Neuronal stem cell (in vitro differentiated cells): ENCODE measurements at regions not wholly inside any gene's neighbourhood (a gene's known extent, or its start where the extent isn't known, plus 50 kb on each side); places are given as distances from the start of the nearest gene placed in this dataset.

Experiments
- DNase-seq: peaks from one replicate; pipeline ENCODE4 v3.0.0-alpha.2; 2013; ENCODE audit warnings: low spot score
- H2AFZ ChIP-seq: one replicate; pipeline ENCODE4 v1.6.1; 2013; ENCODE audit warnings: mild to moderate bottlenecking, low read length, inconsistent platforms
- H2AK5ac ChIP-seq: 2 replicates; pipeline ENCODE4 v1.6.1; 2013; ENCODE audit warnings: low read depth, mild to moderate bottlenecking, inconsistent platforms, low read length, moderate library complexity, mixed read lengths
- H2BK120ac ChIP-seq: 2 replicates; pipeline ENCODE4 v1.6.1; 2013; ENCODE audit warnings: low read depth, mild to moderate bottlenecking, inconsistent platforms, low read length, moderate library complexity, mixed read lengths
- H2BK12ac ChIP-seq: one replicate; pipeline ENCODE4 v1.6.1; 2013; ENCODE audit warnings: low read length, inconsistent platforms
- H2BK15ac ChIP-seq: 2 replicates; pipeline ENCODE4 v1.6.1; 2013; ENCODE audit warnings: mild to moderate bottlenecking, low read length, inconsistent platforms, mixed read lengths
- H2BK5ac ChIP-seq: one replicate; pipeline ENCODE4 v1.6.1; 2013; ENCODE audit warnings: inconsistent platforms, mild to moderate bottlenecking, low read length, moderate library complexity
- H3K14ac ChIP-seq: one replicate; pipeline ENCODE4 v1.6.1; 2013; ENCODE audit warnings: low read length, inconsistent platforms
- H3K18ac ChIP-seq: 2 replicates; pipeline ENCODE4 v1.6.1; 2013; ENCODE audit warnings: low read length, inconsistent platforms
- H3K23ac ChIP-seq: 2 replicates; pipeline ENCODE4 v1.6.1; 2013; ENCODE audit warnings: low read depth, mild to moderate bottlenecking, mixed read lengths, low read length, inconsistent platforms; ENCODE audit not compliant: poor library complexity
- H3K27ac ChIP-seq: replicated peaks from 3 replicates; pipeline ENCODE4 v1.5.1; 2013; ENCODE audit warnings: low read length, inconsistent platforms
- H3K27me3 ChIP-seq, 3 experiments: 2 replicates each; pipeline ENCODE4 v1.6.1; 2013; ENCODE audit warnings: low read length in 3 of 3, mild to moderate bottlenecking in 2 of 3, inconsistent platforms in 1 of 3, low read depth in 1 of 3, mixed read lengths in 1 of 3, moderate library complexity in 1 of 3; ENCODE audit not compliant: control insufficient read depth in 3 of 3, insufficient read depth in 3 of 3
- H3K36me3 ChIP-seq, 2 donors: replicated peaks in 1 of 2; 2 replicates each; pipeline ENCODE4 v1.6.1; 2013; ENCODE audit warnings: low read length in 2 of 2; ENCODE audit not compliant: control insufficient read depth in 2 of 2, insufficient read depth in 2 of 2
- H3K4ac ChIP-seq: 2 replicates; pipeline ENCODE4 v1.6.1; 2013; ENCODE audit warnings: inconsistent platforms, mild to moderate bottlenecking, low read length, moderate library complexity
- H3K4me1 ChIP-seq, 2 donors: 1 replicate in 1 of 2; 2 replicates in 1 of 2; pipeline ENCODE4 v1.6.1; 2013; ENCODE audit warnings: low read length in 2 of 2, low read depth in 1 of 2; ENCODE audit not compliant: control insufficient read depth in 2 of 2, insufficient read depth in 1 of 2
- H3K4me2 ChIP-seq: one replicate; pipeline ENCODE4 v1.6.1; 2013; ENCODE audit warnings: mild to moderate bottlenecking, low read length, inconsistent platforms; ENCODE audit not compliant: insufficient read depth, poor library complexity, severe bottlenecking
- H3K4me3 ChIP-seq, 2 donors: 2 replicates each; pipeline ENCODE4 v1.5.1; 2013; ENCODE audit warnings: low read length in 2 of 2, mild to moderate bottlenecking in 2 of 2, inconsistent platforms in 1 of 2, moderate library complexity in 1 of 2
- H3K79me1 ChIP-seq: one replicate; pipeline ENCODE4 v1.6.1; 2013; ENCODE audit warnings: low read depth, mild to moderate bottlenecking, inconsistent platforms, low read length, moderate library complexity
- H3K9ac ChIP-seq: one replicate; pipeline ENCODE4 v1.6.1; 2013; ENCODE audit warnings: mild to moderate bottlenecking, low read depth, low read length, inconsistent platforms; ENCODE audit not compliant: poor library complexity
- H3K9me3 ChIP-seq, 2 donors: replicated peaks in 1 of 2; 2 replicates each; pipeline versions ENCODE3 to v1.6.1; 2013; ENCODE audit warnings: low read length in 2 of 2, mild to moderate bottlenecking in 2 of 2, inconsistent platforms in 1 of 2, low read depth in 1 of 2, mixed read lengths in 1 of 2, moderate library complexity in 1 of 2; ENCODE audit not compliant: control insufficient read depth in 2 of 2, insufficient read depth in 1 of 2
- H4K8ac ChIP-seq: one replicate; pipeline ENCODE4 v1.6.1; 2013; ENCODE audit warnings: low read depth, mild to moderate bottlenecking, inconsistent platforms, low read length, moderate library complexity
- H4K91ac ChIP-seq: one replicate; pipeline ENCODE4 v1.6.1; 2013; ENCODE audit warnings: low read length, low read depth, mild to moderate bottlenecking, inconsistent platforms; ENCODE audit not compliant: poor library complexity
- WGBS, 2 donors: extraction: QIAGEN DNeasy Blood & Tissue Kit; methylation state at CpG; one replicate each; pipeline ENCODE4 v1.1.7; 2013; ENCODE audit warnings: missing lambda C conversion rate in 2 of 2, mixed read lengths in 1 of 2; ENCODE audit not compliant: insufficient read length in 2 of 2, insufficient replicate concordance in 1 of 2; ENCODE audit errors: extremely low coverage in 2 of 2; 5-methylcytosine and 5-hydroxymethylcytosine counted together

DNA sequence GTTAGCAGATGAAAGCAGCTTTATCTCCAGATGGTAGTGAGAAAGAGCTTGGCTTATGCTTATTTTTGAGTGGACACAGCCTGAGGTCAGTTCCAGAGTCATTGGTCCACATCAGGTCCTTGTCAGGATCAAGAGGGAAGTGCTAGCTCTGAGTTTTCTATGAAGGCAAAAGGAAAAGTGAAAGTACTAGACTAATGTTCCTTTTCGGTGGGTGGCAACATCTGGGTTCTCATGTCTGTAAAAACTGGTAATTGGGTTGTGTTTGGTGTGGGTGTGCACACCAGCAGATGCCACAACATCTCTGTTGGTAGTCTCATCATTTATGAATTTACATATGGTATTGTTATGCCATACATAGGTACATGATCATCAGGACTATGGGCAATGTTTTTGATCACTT is 210.5 kb downstream of the PWWP3B start:
- Histone ChIP-seq H2BK5ac (no peak overlapping the region), H2BK12ac (no peak overlapping the region), H3K4me3 (no peak overlapping the region), H3K79me1 (no peaks in the 10 kb centered on the region), H3K36me3 (no peaks in the 10 kb centered on the region), H2BK120ac (no peak overlapping the region), H3K27ac (no peak overlapping the region), H3K23ac (no peak overlapping the region), H4K8ac (no peak overlapping the region), H2AFZ (no peak overlapping the region), H3K18ac (no peak overlapping the region), H3K27me3 (no peaks in the 10 kb centered on the region), H2BK15ac (no peak overlapping the region), H3K9ac (no peak overlapping the region), H3K9me3 (no peaks in the 10 kb centered on the region), H3K4me2 (no peak overlapping the region), H3K14ac (no peak overlapping the region), H2AK5ac (no peak overlapping the region), H4K91ac (no peak overlapping the region), H3K4ac (no peak overlapping the region), H3K4me1 (no peaks in the 10 kb centered on the region)
- no peak for DNase-seq
- WGBS, 2 donors = no CpG with 5 or more reads among the region's 1 CpG

DNA sequence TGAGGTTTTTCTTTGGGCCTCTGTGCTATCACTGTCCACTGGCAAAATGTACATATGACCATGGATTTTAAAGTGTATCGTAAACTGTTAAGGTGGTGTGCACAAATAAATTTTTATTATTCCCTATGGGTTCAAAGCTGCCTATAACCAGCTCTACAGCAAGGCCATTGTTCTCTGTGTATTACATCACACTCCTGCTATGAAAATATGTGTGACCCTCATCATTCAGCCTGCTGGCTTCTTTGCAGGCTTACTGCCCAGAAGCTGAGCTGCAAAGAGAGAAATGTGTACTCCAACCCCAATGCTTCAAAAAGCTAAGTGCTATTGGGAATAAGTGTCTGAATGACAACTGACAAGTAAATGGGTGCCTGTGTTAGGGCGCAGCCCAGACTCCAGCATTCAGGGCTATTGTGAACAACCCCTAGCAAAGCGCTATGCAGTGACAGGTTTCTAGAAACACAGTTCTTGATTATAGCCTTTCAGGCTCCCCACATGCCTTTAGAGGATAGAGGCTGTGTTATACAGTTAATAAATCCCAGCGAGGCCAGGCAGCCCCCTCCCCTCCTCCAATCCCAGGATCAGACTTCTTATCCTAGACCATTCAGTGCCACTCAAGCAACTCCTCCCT is 220.4 kb upstream of the RADX start:
- WGBS, 2 donors = no CpG with 5 or more reads among the region's 4 CpGs
- no peak overlapping the region for H3K27ac ChIP-seq
- no peaks in the 10 kb centered on the region for H3K27me3 ChIP-seq

DNA sequence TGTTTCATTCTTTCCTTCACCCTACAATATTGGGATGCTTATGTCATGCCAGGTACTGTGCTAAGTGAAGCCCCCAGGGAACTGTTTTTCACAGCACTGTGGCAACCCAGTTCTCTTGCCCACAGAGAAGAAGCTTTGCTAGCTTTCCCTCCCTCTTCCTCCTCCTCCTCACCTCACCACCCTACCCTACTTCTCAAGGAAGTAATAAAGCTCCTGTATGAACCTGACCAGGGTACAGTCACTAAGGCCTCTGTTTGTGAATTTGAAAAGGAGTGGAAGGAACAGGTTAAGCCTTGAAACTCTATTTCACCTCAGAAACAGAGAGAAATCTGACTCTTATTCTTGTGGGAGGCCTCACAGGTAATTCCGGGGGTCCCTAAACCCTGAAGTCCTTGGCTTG is 219.4 kb upstream of the RADX start:
- Histone ChIP-seq H3K36me3 (no peaks in the 10 kb centered on the region), H4K8ac (no peak overlapping the region), H3K14ac (no peak overlapping the region), H3K79me1 (no peaks in the 10 kb centered on the region), H2BK5ac (no peak overlapping the region), H3K18ac (no peak overlapping the region), H2AFZ (no peak overlapping the region), H3K4me2 (no peak overlapping the region), H3K9me3 (no peaks in the 10 kb centered on the region), H3K27ac (no peak overlapping the region), H3K27me3 (no peaks in the 10 kb centered on the region), H2BK120ac (no peak overlapping the region), H3K23ac (no peak overlapping the region), H2BK15ac (no peak overlapping the region), H2BK12ac (no peak overlapping the region), H3K4me3 (no peak overlapping the region), H3K4me1 (no peaks in the 10 kb centered on the region), H4K91ac (no peak overlapping the region), H3K4ac (no peak overlapping the region), H2AK5ac (no peak overlapping the region), H3K9ac (no peak overlapping the region)
- no CpG with 5 or more reads among the region's 1 CpG for WGBS, 2 donors
- no peak for DNase-seq

More for the DNA sequence above, 220.4 kb upstream of the RADX start:
- Histone ChIP-seq H2AK5ac (no peak overlapping the region), H3K4me1 (no peaks in the 10 kb centered on the region), H3K9me3 (no peaks in the 10 kb centered on the region), H2BK120ac (no peak overlapping the region), H3K23ac (no peak overlapping the region), H2BK5ac (no peak overlapping the region), H3K79me1 (no peaks in the 10 kb centered on the region), H3K14ac (no peak overlapping the region), H3K4ac (no peak overlapping the region), H3K4me3 (no peak overlapping the region), H3K9ac (no peak overlapping the region), H4K8ac (no peak overlapping the region), H2BK12ac (no peak overlapping the region), H4K91ac (no peak overlapping the region), H2AFZ (no peak overlapping the region), H3K36me3 (no peaks in the 10 kb centered on the region), H3K4me2 (no peak overlapping the region), H2BK15ac (no peak overlapping the region), H3K18ac (no peak overlapping the region)
- DNase-seq = no peak

DNA sequence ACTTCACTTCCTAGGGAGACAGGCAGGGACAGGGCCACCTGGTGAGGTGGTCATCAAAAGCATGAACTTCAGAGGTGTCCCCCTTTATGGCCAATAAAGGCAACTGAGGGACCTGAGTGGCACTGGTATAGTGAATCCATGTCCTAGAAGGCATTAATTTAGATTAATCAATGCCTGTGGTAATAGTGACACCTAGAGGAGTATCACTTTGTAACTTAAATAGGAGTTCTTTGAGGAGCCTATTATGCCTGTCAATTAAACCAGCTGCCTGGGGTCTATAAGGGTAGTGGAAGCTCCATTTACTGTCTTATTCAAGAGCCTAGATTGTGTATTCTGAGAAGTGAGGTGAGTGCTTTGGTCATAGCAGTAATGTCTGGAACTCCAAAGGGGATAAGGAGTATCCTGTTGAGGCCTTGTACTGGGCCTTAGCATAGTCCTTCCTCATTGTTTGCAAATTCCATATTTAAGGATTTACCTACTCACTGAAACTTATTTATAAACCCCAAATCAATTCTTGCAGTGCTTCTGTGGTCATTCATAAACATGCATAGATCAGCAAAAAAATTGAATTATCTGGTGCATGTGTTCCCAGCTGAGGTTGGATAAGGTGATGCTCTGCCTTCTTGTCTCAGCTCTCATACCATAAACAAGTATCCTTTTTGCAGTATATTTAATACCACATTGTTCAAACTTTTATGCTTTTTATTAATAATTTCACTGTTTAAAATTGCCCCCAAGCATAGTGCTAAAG is 213.8 kb upstream of the RADX start:
- Histone ChIP-seq H2BK15ac (no peak overlapping the region), H2AFZ (no peak overlapping the region), H3K23ac (no peak overlapping the region), H2BK5ac (no peak overlapping the region), H3K4me1 (no peaks in the 10 kb centered on the region), H3K27me3 (no peaks in the 10 kb centered on the region), H3K9me3 (no peaks in the 10 kb centered on the region), H2AK5ac (no peak overlapping the region), H3K14ac (no peak overlapping the region), H4K91ac (no peak overlapping the region), H4K8ac (no peak overlapping the region), H3K4me2 (no peak overlapping the region), H3K18ac (no peak overlapping the region), H3K9ac (no peak overlapping the region), H2BK120ac (no peak overlapping the region), H3K4me3 (no peak overlapping the region), H3K4ac (no peak overlapping the region), H3K27ac (no peak overlapping the region), H3K36me3 (no peaks in the 10 kb centered on the region), H3K79me1 (no peaks in the 10 kb centered on the region), H2BK12ac (no peak overlapping the region)
- no peak for DNase-seq
